ENCODE measurements at regions not wholly inside any gene's neighbourhood (a gene's known extent, or its start where the extent isn't known, plus 50 kb on each side); places are given as distances from the start of the nearest gene placed in this dataset.

GRCh38 chr9:26604076-26604662 lies 288.4 kb downstream of the CAAP1 start:
- Mint-ChIP-seq H3K4me1 (ENCODE audit: insufficient read depth, unreplicated experiment) (no peaks in the 10 kb centered on the region), H3K27me3 (ENCODE audit: insufficient read depth, unreplicated experiment) (peaks cover 8% of the 10 kb centered on the region), H3K27ac (ENCODE audit: low read depth, unreplicated experiment) (no peak overlapping the region), H3K36me3 (ENCODE audit: insufficient read depth, unreplicated experiment) (no peaks in the 10 kb centered on the region), H3K9me3 (ENCODE audit: unreplicated experiment) (peaks cover 19% of the 10 kb centered on the region), H3K4me3 (ENCODE audit: unreplicated experiment) (no peak overlapping the region)
- POLR2A ChIA-PET: interaction anchor here (1.2 kb wide), 1 partner anchor 8 kb away, joined by 3 read pairs; no protein-coding TSS in a partner anchor
- no TSS peak for BruUV-seq (replicated peaks)
- TF ChIP-seq, protein P1, sequence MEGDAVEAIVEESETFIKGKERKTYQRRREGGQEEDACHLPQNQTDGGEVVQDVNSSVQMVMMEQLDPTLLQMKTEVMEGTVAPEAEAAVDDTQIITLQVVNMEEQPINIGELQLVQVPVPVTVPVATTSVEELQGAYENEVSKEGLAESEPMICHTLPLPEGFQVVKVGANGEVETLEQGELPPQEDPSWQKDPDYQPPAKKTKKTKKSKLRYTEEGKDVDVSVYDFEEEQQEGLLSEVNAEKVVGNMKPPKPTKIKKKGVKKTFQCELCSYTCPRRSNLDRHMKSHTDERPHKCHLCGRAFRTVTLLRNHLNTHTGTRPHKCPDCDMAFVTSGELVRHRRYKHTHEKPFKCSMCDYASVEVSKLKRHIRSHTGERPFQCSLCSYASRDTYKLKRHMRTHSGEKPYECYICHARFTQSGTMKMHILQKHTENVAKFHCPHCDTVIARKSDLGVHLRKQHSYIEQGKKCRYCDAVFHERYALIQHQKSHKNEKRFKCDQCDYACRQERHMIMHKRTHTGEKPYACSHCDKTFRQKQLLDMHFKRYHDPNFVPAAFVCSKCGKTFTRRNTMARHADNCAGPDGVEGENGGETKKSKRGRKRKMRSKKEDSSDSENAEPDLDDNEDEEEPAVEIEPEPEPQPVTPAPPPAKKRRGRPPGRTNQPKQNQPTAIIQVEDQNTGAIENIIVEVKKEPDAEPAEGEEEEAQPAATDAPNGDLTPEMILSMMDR (IDR thresholded peaks at IDR 0.05; ENCODE audit: unreplicated experiment): no peak
- intact Hi-C loops (cut with micrococcal nuclease): no loop called here
- no peak for DNase-seq (ENCODE audit: unreplicated experiment)
- CTCF ChIA-PET: no interaction called here

GRCh38 chr9:26603617-26604016 lies 289.0 kb downstream of the CAAP1 start:
- Mint-ChIP-seq H3K4me3 (ENCODE audit: unreplicated experiment) (no peak overlapping the region), H3K27me3 (ENCODE audit: insufficient read depth, unreplicated experiment) (peaks cover 8% of the 10 kb centered on the region), H3K9me3 (ENCODE audit: unreplicated experiment) (peaks cover 19% of the 10 kb centered on the region), H3K4me1 (ENCODE audit: insufficient read depth, unreplicated experiment) (no peaks in the 10 kb centered on the region), H3K27ac (ENCODE audit: low read depth, unreplicated experiment) (no peak overlapping the region), H3K36me3 (ENCODE audit: insufficient read depth, unreplicated experiment) (no peaks in the 10 kb centered on the region)
- BruUV-seq (replicated peaks): no TSS peak
- ChIA-PET POLR2A (interaction anchor here (1.2 kb wide), 1 partner anchor 9 kb away, joined by 3 read pairs; no protein-coding TSS in a partner anchor), CTCF (no interaction called here)
- no peak for DNase-seq (ENCODE audit: unreplicated experiment)
- intact Hi-C loops (cut with micrococcal nuclease): no loop called here
- TF ChIP-seq, protein P1 (IDR thresholded peaks at IDR 0.05; ENCODE audit: unreplicated experiment): no peak

DNA sequence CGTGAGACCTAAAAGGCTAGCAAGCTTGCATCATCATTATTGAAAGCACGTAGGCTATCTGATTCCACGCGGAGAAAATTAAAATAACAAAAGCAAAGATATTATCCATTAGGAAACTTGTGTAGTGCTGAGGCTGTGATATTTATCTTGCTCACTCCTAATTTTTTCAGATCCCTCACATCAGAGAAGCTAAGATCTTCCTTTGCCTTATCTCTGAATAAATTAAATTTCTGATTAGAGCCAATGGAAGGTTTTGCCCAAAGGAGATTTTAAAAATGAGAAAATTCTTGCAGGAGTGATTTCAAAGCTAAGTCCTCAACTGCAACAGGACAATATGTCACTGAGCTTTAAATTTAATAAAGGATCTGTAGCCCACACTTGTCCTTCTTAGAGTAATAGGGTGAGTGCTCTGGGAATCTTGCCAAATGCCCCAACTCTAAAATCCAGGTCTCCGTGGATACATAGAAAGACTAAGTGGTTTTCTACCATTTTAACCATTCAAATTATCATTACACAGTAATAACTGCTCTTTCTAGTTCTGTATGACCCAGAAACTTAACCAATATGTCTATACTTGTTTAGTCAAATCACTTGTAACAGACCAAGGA lies 295.0 kb downstream of the CAAP1 start:
- Mint-ChIP-seq H3K27ac (ENCODE audit: low read depth, unreplicated experiment) (no peak overlapping the region), H3K36me3 (ENCODE audit: insufficient read depth, unreplicated experiment) (no peaks in the 10 kb centered on the region), H3K9me3 (ENCODE audit: unreplicated experiment) (peaks cover 17% of the 10 kb centered on the region), H3K4me3 (ENCODE audit: unreplicated experiment) (no peak overlapping the region), H3K4me1 (ENCODE audit: insufficient read depth, unreplicated experiment) (no peaks in the 10 kb centered on the region), H3K27me3 (ENCODE audit: insufficient read depth, unreplicated experiment) (no peaks in the 10 kb centered on the region)
- no peak for DNase-seq (ENCODE audit: unreplicated experiment)
- POLR2A ChIA-PET: no interaction called here
- BruUV-seq (replicated peaks): no TSS peak
- intact Hi-C loops (cut with micrococcal nuclease): no loop called here
- TF ChIP-seq, protein P1 (IDR thresholded peaks at IDR 0.05; ENCODE audit: unreplicated experiment): no peak
- CTCF ChIA-PET: interaction anchor here (0.6 kb wide), 1 partner anchor 56 kb away, joined by 3 read pairs; no protein-coding TSS in a partner anchor

DNA sequence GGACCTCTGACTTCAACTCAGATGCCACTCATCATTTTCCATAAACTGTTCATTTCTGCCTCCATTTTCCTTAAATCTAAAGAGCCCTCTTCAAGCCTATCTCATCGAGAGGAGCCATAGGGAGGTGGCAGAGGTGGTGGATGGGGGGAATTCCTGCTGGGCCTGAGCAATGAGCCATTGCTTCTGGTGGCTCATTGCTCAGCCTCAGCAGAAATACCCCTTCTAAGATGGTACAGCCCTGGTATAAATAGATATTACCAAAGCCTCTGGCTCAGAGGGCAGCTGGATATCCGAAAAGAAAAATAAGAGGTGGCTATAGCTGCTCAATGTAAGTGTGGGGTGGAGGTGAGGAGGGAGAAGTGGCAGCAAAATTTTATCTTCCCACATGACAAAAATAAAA lies 313.5 kb downstream of the CAAP1 start:
- intact Hi-C loops (cut with micrococcal nuclease): no loop called here
- no TSS peak for BruUV-seq (replicated peaks)
- TF ChIP-seq, protein P1 (IDR thresholded peaks at IDR 0.05; ENCODE audit: unreplicated experiment): no peak
- H3K4me3 Mint-ChIP-seq (ENCODE audit: unreplicated experiment): no peak overlapping the region
- DNase-seq (ENCODE audit: unreplicated experiment): no peak
- no peaks in the 10 kb centered on the region for H3K27me3 Mint-ChIP-seq (ENCODE audit: insufficient read depth, unreplicated experiment)
- CTCF ChIA-PET: no interaction called here
- POLR2A ChIA-PET: no interaction called here
- no peaks in the 10 kb centered on the region for H3K4me1 Mint-ChIP-seq (ENCODE audit: insufficient read depth, unreplicated experiment)
- H3K36me3 Mint-ChIP-seq (ENCODE audit: insufficient read depth, unreplicated experiment): no peaks in the 10 kb centered on the region
- no peak overlapping the region for H3K27ac Mint-ChIP-seq (ENCODE audit: low read depth, unreplicated experiment)
- no peaks in the 10 kb centered on the region for H3K9me3 Mint-ChIP-seq (ENCODE audit: unreplicated experiment)

Data from MCF 10A (cell line).